HL-60 (cell line): ENCODE measurements at regions not wholly inside any gene's neighbourhood (a gene's known extent, or its start where the extent isn't known, plus 50 kb on each side); places are given as distances from the start of the nearest gene placed in this dataset.

Experiments used
- CTCF ChIP-seq: IDR thresholded peaks from one replicate; pipeline ENCODE4 v1.5.1; 2011; ENCODE audit warnings: low read length, control low read depth, inconsistent platforms; ENCODE audit not compliant: insufficient read depth
- GABPA ChIP-seq: IDR thresholded peaks from 2 replicates; pipeline ENCODE4 v1.6.1; 2012; ENCODE audit warnings: low read depth
- POLR2AphosphoS5 ChIP-seq: IDR thresholded peaks from 2 replicates; pipeline ENCODE4 v1.6.1; 2012; ENCODE audit warnings: low read depth

- TF ChIP-seq CTCF: no peak
- TF ChIP-seq POLR2AphosphoS5: no peak
- no peak for TF ChIP-seq GABPA
Measured at GRCh38 chr20:16955971-16956370, 207.8 kb downstream of the OTOR start.
